Hematopoietic multipotent progenitor cell treated with erythropoietin and hydrocortisone succinate and interleukin-3 and kit ligand, for 4 days (in vitro differentiated cells): ENCODE measurements at regions not wholly inside any gene's neighbourhood (a gene's known extent, or its start where the extent isn't known, plus 50 kb on each side); places are given as distances from the start of the nearest gene placed in this dataset.
"Not testable (repeated sequence)": the region's sequence is repeated elsewhere in the genome, so short reads cannot be mapped to it uniquely, and the experiment has no call there.

Experiments used
- DNase-seq: peaks from one replicate; pipeline ENCODE4 v3.0.0-alpha.2; 2015

DNA sequence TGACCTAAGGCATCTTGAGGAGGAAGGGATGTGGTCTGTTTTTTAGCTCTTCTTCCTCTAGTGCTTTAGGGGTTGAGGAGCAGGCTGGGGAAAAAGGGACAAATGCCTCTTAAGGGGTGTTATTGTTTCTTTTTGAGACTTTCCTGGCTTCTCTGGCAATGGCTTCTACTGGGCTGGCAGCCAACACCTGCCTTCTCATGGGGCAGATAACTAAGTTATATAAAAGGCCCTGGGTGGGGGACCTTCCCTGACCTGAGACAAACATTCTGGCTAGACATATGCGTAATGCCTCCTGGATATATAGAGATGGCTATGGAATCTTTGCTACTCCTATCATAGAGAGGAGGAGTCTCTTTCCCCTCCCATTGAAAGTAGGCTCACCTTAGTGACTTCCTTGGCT lies 179.2 kb upstream of the PROK2 start:
- no peak for DNase-seq

DNA sequence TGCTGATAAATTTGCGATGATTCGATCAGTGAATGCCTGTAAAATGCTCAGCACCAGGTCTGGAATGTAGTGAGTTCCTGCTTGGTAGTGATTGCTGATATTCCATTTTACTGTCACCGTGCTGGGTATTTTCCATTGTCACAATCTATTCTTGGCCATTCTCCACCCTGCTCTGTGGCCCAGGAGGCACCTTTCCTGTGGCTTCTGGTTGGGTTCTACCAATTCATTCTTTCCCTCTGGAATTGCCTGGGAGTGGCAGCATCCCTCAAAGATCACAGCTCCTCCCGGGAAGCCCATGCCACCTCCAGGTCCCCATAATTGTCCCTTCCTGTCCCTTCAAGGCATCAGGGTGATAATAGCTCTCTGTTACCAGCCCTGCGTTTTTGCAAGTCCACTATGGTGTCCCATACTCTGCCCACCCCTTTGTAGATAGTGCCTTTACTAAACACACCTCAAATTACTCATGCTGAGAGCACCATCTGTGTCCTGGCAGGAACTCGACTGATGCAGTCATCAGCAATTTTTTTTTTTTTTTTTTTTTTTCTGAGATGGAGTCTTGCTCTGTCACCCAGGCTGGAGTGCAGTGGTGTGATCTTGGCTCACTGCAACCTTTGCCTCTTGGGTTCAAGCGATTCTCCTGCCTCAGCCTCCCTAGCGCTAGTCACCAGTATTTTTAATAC lies 177.8 kb upstream of the PROK2 start:
- DNase-seq = no peak

GRCh38 chr3:71961891-71962290 lies 176.9 kb upstream of the PROK2 start:
- DNase-seq = no peak

GRCh38 chr3:71961378-71961777 lies 176.4 kb upstream of the PROK2 start:
- no peak for DNase-seq

DNA sequence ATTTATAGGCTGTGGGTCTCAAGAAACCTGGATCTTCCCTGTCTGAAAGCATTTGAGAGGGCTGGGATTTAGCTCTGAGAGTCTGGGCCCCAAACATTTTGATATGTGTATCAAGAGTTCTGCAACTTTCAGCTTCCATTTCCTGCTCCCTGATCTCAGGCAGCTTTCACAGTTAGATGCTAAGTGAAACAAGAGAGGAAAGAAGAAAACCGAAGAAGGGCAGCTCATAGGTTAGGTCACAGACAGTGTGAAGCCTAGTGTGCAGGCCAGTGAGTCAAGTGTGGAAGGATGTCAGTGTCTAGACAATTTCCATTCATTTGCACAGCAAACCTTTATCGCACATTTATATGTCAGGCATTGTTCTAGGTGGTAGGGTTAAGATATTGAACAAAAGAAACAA lies 173.6 kb upstream of the PROK2 start:
- no peak for DNase-seq

DNA sequence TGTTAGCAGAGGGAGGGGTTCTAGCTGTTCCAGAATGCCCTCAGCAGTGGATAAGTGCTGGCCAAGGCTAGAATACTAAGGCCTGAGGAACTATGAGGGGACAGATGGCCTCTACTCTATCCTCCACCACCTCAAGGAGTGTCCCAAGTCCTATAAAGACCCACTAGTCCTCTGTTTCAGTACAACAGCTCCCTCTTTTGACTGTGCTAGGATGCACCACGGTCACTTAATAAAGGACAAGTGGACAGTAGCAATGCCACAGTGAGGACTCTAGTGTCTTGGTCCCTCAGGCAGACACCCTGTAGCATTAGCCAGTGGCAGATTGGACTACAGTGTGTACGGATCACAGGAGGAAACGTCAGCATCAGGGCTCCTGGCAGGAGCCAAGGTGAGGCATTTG lies 171.8 kb upstream of the PROK2 start:
- peak; percentile 12 for DNase-seq

DNA sequence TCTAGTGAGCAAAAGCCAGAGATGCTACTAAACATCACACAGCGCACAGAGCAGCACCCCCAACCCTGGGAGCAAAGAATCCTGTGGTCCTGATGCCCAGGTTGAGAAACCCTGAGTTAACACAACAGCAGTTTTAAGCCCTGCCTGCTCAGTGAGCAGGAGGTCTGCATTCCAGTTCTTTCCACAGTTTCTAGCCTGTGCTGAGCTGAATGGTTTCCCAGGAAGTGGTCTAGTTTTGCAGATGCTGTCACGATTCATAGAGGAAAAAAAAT lies 171.1 kb upstream of the PROK2 start:
- DNase-seq = no peak

DNA sequence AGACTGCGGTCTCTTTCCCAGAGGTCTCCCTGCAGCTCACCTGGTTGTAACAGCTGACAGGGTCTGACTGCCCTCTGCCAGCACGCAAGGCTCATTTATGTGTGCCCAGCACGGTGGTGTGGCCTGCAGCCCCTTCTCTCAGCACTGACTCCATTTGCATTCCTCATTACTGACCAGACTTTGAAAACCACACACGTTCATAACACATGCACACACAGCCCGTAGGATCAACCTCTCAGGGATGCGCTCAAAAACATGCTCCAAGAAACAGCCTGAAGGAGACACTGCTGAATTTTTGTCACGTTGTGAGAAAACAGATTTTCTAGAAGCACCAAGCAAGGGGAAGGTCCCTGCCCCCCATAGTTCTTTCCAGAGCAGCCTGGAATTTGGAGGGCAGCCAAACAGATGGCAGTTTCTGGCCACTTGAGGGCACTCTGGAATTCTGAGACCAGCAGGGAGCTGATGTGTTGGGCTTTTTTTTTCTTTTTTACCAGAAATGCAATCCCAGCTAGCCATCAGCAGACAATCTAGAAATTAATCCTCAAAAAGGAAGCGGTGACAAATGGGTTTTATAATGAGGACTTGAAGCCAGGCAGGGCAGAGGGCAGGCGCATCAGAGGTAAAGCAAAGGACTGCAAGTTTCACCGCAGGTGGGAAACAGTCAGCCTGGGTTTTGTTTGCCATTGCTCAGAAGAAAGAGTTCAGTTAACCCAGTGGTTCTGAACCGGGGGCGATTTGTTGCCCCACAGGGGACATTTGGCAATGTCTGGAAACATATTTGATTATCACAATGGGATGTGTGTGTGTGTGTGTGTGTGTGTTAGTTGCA lies 170.5 kb upstream of the PROK2 start:
- peak; percentile 85 for DNase-seq

- no peak for DNase-seq
Observed at GRCh38 chr3:71951842-71952241, 166.9 kb upstream of the PROK2 start.

GRCh38 chr3:71951361-71951760 lies 166.4 kb upstream of the PROK2 start:
- no peak for DNase-seq

DNA sequence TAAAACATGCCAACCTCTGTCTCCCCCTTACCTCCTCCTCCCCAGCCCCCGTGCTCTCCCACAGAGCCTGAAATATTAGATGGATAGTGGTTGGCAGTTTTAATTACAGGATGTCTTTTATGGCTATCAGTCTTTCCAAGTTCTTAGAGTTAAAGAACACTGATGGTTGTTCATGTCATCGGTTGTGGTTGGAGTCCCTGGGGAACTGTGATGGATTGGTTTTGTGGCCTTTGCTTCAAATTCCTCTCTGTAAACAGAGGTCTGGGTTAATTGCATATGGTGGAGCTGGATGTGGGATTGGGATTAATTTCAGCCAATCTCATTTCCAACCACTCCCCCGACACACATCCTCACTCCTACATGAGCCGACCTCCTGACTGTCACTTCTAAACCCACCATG lies 164.5 kb upstream of the PROK2 start:
- DNase-seq = no peak

DNA sequence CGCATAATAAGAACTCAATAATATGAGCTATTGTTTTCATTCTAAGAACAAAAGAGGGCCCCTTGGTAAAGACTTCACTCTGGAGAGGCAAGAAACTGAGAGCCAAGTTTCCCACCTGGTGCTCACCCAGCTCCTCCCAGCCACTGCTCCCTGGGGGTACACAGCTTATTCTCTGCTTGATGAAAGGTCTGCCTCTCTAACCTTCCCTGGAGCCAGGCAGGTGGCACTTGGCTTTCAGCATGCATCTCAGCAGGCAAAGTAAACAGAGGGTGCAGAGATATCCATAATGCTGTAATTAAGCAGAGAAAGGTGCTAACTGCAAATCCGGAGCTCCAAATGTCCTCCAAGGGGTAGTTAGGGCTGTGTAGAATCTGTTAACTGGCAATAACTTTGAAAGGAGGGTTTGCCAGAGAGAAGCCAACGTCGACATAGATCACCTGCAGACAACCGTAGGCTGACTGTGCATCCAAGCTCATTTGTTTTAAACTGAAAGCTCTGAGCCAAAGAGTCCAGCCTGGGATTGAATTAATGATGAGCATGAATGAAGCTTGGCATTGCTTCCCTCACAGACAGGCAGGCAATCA lies 159.6 kb upstream of the PROK2 start:
- DNase-seq = no peak

GRCh38 chr3:71942432-71943187 lies 157.7 kb upstream of the PROK2 start:
- DNase-seq = no peak

GRCh38 chr3:71940486-71940885 lies 155.5 kb upstream of the PROK2 start:
- DNase-seq = no peak

GRCh38 chr3:71938081-71938480 lies 153.1 kb upstream of the PROK2 start:
- not testable (repeated sequence) for DNase-seq

DNA sequence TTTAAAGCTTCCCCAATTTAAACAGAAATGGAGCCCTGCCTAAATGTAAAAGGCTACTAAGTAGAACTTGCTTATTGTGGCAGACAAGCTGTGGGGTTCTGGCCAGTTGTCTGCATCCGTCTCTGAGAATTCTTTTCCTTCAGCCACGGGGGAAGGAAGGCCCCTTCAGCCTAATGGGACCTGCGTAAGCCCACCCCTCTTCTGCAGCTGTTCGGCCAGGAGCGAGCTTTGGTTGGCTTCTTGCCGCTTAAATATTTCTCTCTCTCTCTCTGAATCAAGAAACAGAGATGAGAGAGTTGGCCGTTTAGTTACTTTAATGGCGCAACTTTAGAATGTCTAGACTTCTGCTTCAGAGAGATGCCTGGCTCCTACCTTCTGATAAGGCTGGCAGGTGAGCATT lies 151.7 kb upstream of the PROK2 start:
- DNase-seq = no peak

GRCh38 chr3:71934520-71935270 lies 149.7 kb upstream of the PROK2 start:
- DNase-seq = no peak

DNA sequence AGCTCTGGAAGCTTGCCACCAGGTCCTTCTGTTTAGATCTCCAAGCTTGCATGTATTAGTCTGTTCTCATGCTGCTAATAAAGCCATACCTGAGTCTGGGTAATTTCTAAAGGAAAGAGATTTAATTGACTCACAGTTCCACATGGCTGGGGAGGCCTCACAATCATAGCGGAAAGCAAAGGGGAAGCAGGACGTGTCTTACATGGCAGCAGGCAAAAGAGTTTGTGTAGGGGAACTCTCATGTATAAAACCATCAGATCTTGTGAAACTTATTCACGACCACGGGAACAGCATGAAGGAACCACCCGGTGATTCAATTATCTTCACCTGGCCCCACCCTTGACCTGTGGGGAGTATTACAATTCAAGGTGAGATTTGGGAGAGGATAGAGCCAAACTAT lies 147.0 kb upstream of the PROK2 start:
- DNase-seq = peak; percentile 16

DNA sequence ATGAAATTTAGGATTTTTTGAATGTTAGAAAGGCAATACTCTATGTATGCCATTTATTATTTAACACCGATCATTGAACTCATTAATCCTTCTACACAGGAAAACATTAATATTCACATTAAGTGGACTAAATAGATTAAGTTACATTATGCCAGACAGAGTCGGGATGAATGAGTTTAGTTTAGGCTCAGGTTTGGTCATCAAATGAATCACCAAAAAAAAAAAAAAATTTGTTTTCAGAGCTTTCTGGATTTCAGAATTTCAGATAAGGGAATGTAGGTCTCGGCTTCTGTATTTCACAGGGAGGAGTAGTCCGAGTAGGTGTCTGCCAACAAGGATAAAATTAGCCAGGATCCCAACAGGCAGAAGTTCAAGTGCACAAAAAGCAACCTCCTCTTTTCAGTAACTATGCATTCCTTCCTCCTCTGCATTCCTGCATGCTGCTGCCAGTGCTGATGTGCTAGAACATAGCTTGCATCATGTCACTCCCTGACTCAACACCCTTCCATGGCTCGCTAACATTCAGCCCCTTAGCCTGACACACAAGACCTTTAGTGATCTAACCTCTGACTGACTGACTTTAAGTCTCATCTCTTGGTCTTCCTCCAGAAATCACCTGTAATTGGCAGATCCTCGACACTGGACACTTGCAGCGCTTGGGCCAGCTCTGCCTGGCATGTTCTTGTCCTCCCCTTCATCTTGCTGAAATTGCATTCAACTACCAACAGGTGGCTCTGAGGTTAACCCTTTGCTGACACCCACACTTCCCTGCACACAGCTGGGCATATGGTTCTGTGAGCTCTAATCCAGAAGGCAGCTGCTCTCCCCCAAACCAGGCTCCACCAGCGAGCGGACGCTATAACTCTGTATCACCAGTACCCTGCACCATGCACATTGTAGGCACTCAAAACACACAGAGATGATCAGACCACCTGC lies 145.4 kb upstream of the PROK2 start:
- peak; percentile 53 for DNase-seq

GRCh38 chr3:71928212-71928611 lies 143.3 kb upstream of the PROK2 start:
- DNase-seq = no peak

- DNase-seq = peak; percentile 36
Observed at GRCh38 chr3:71927505-71928066, 142.6 kb upstream of the PROK2 start.
